SK-N-SH (cell line): ENCODE measurements at regions not wholly inside any gene's neighbourhood (a gene's known extent, or its start where the extent isn't known, plus 50 kb on each side); places are given as distances from the start of the nearest gene placed in this dataset.
"Not testable (repeated sequence)": the region's sequence is repeated elsewhere in the genome, so short reads cannot be mapped to it uniquely, and the experiment has no call there.

ENCODE experiments used
- CTCF ChIA-PET: fragments of 300-600, 350-600 bp; formaldehyde crosslinking; extraction: SDS; loops from one replicate; lab custom pipeline; 2021; lab: Yijun Ruan, JAX
- POLR2A ChIA-PET: fragments of 350-600 bp; sonication (Branson Sonifier 250); formaldehyde crosslinking; extraction: SDS; loops from one replicate; lab custom pipeline; 2020; ENCODE audit warnings: antibody characterized with exemption, inconsistent platforms; lab: Yijun Ruan, JAX
- DNase-seq: peaks from one replicate; pipeline ENCODE4 v3.0.0; 2012
- H2AFZ ChIP-seq: fragments of 200-600 bp; sonication (generic); 2 replicates; pipeline ENCODE4 v1.8.1; 2016; ENCODE audit warnings: antibody characterized with exemption, mild to moderate bottlenecking, low read depth
- H3F3A ChIP-seq: fragments of 200-600 bp; sonication (generic); replicated peaks from 2 replicates; pipeline ENCODE3; 2016; ENCODE audit warnings: antibody characterized with exemption, mild to moderate bottlenecking; ENCODE audit not compliant: insufficient read depth
- H3K27ac ChIP-seq, 2 experiments: fragments of 200-500 bp in 1 of 2; fragments of 200-600 bp in 1 of 2; sonication (Bioruptor generic) in 1 of 2; sonication (generic), shearing (Covaris generic) in 1 of 2; 2 replicates each; pipeline versions ENCODE4 v1.5.1 to v1.6.1; 2014 to 2016; ENCODE audit warnings: low read depth in 2 of 2, inconsistent platforms in 1 of 2, low read length in 1 of 2, mild to moderate bottlenecking in 1 of 2, mixed read lengths in 1 of 2
- H3K27me3 ChIP-seq: fragments of 200-600 bp; sonication (generic), shearing (Covaris generic); 2 replicates; pipeline ENCODE4 v1.6.1; 2016; ENCODE audit warnings: mixed run types; ENCODE audit not compliant: insufficient read depth
- H3K36me3 ChIP-seq, 2 experiments: fragments of 200-500 bp in 1 of 2; fragments of 200-600 bp in 1 of 2; sonication (Bioruptor generic) in 1 of 2; sonication (generic) in 1 of 2; replicated peaks in 1 of 2; 2 replicates each; pipeline versions ENCODE3 to v1.5.1; 2014 to 2016; ENCODE audit warnings: low read length in 1 of 2, mild to moderate bottlenecking in 1 of 2; ENCODE audit not compliant: insufficient read depth in 2 of 2, control insufficient read depth in 1 of 2
- H3K4me1 ChIP-seq, 2 experiments: fragments of 200-500 bp in 1 of 2; fragments of 200-600 bp in 1 of 2; sonication (Bioruptor generic) in 1 of 2; sonication (generic), shearing (Covaris generic) in 1 of 2; 2 replicates each; pipeline versions ENCODE4 v1.5.1 to v1.6.1; 2014 to 2016; ENCODE audit warnings: low read depth in 1 of 2, low read length in 1 of 2, mixed run types in 1 of 2; ENCODE audit not compliant: insufficient read depth in 2 of 2, control insufficient read depth in 1 of 2
- H3K4me2 ChIP-seq: fragments of 200-600 bp; sonication (generic), shearing (Covaris generic); 2 replicates; pipeline ENCODE4 v1.6.1; 2017; ENCODE audit warnings: mixed run types
- H3K4me3 ChIP-seq, 2 experiments: fragments of 200-500 bp in 1 of 2; fragments of 200-600 bp in 1 of 2; sonication (Bioruptor generic) in 1 of 2; sonication (generic), shearing (Covaris generic) in 1 of 2; 2 replicates each; pipeline versions ENCODE4 v1.5.1 to v1.8.1; 2014 to 2016; ENCODE audit warnings: low read depth in 2 of 2, inconsistent platforms in 1 of 2, low read length in 1 of 2, mild to moderate bottlenecking in 1 of 2, mixed read lengths in 1 of 2, moderate library complexity in 1 of 2
- H3K79me2 ChIP-seq: fragments of 200-600 bp; sonication (generic); 2 replicates; pipeline ENCODE4 v1.8.1; 2017; ENCODE audit warnings: mild to moderate bottlenecking; ENCODE audit not compliant: insufficient read depth
- H3K9ac ChIP-seq: fragments of 200-600 bp; sonication (generic); 2 replicates; pipeline ENCODE4 v1.6.1; 2017; ENCODE audit warnings: mixed run types
- H3K9me2 ChIP-seq: fragments of 200-600 bp; sonication (generic); 2 replicates; pipeline ENCODE4 v1.6.1; 2017; ENCODE audit warnings: mixed run types
- H3K9me3 ChIP-seq: fragments of 200-600 bp; sonication (generic); 2 replicates; pipeline ENCODE4 v1.6.1; 2017; ENCODE audit warnings: mixed run types, mild to moderate bottlenecking, moderate library complexity
- H4K20me1 ChIP-seq: fragments of 200-600 bp; sonication (generic); 2 replicates; pipeline ENCODE4 v1.6.1; 2017; ENCODE audit warnings: mild to moderate bottlenecking, mixed run types; ENCODE audit not compliant: insufficient read depth
- WGBS: methylation state at CpG from one replicate; pipeline ENCODE4 v1.1.6; 2017; ENCODE audit warnings: low lambda C conversion rate; 5-methylcytosine and 5-hydroxymethylcytosine counted together
- small RNA-seq, 7 experiments: library from RNA; depleted of rRNA; stranded (forward); fragments of <200 nt; gene quantifications; one replicate each; pipeline ENCODE3, GENCODE V24; 2012

DNA sequence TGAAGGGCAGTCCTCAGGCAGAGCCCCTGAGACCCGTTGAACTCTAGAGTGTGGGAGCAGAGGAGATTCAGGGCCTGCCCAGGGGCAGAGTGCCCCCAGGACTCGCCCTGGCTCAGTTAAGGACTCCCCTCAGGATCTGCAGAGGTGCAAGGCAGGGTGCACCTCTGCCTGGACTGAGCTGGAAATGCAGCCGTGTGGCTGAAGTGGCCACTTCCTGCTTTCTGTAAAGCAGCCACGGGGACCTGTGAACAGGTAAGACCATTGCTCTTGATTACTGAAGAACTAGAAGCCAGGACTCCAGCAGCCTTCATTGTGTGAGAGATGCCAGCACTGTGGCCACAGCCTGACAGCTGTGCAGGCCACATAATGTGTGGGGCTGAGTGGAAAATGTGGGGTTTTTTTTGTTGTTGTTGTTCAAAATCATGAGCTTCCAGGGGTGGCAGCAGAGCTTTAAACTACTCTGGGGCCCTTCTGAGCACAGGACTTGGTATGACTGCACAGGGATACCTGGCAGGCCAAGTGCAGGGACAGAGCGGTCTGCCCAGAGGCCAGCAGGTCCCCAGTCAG is 339.8 kb downstream of the CACNA1B start:
- H3K4me3 ChIP-seq, CTCF ChIA-PET, H3K4me2 ChIP-seq, H3K9ac ChIP-seq, H3K9me3 ChIP-seq, H3K36me3 ChIP-seq, H4K20me1 ChIP-seq, H3K9me2 ChIP-seq, H3K27ac ChIP-seq, H3K79me2 ChIP-seq, H3F3A ChIP-seq, DNase-seq, POLR2A ChIA-PET, H3K4me1 ChIP-seq, H3K27me3 ChIP-seq, H2AFZ ChIP-seq: not testable (repeated sequence)
- no CpG with 5 or more reads among the region's 5 CpGs for WGBS

DNA sequence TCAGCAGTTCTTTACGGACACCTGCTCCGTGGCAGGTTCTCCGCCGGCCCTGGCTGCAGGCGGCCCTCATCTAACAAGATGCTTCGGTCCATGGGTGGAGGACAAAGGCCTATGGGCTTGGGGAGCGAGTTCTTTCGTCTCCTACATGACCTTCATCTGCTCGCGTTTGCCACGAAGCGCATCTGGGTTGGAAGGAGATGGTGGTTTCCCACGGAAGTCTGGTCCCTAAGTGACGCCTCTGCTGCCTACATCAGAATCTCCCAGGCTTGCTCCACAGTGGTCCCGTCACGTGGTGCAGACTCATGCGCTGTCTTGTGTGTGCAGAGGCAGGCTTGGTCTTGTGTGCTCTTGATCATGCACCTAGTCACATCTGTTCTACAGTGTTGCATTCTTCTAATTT is 341.7 kb downstream of the CACNA1B start:
- H3K27ac ChIP-seq, H2AFZ ChIP-seq, H3K9ac ChIP-seq, H3K9me3 ChIP-seq, H4K20me1 ChIP-seq, CTCF ChIA-PET, H3K79me2 ChIP-seq, H3K4me2 ChIP-seq, H3K4me1 ChIP-seq, H3K4me3 ChIP-seq, DNase-seq, H3F3A ChIP-seq, H3K9me2 ChIP-seq, H3K27me3 ChIP-seq, POLR2A ChIA-PET, H3K36me3 ChIP-seq: not testable (repeated sequence)
- WGBS, result 71% methylated on average over 14 of the region's 17 CpGs

DNA sequence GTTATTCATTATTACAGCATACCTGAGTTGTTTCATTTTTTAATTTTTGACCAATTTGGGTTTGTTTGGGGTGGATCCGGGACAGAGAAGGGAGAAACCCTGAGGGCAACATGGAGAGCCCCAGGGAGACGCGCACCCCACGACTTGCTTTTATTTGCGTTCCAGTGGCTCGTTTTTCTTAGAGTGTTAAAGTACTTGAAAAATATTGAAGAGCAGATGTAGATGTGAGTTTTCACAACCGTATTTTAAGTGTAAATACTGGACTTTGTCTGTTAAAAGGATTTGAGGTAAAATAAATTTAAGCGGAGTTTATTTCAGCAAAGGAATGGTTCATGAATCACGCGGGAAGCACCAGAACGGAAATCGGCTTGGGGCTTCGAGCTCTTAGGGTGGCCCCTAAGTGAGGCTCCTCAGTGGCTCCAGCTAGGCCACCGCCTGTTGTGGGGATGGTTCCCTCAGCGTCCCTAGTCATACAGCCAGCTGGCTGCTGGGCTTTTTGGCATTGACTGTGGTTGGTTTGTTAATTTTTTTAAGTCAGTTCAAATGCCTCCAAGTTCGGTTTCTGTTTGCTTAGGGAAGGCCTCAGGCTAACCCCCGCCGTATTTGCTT is 344.0 kb downstream of the CACNA1B start:
- H3K4me1 ChIP-seq, H3K27me3 ChIP-seq, H3K79me2 ChIP-seq, H3K9ac ChIP-seq, POLR2A ChIA-PET, H3K27ac ChIP-seq, CTCF ChIA-PET, H3K9me3 ChIP-seq, H3K36me3 ChIP-seq, H3K4me3 ChIP-seq, H3K9me2 ChIP-seq, H4K20me1 ChIP-seq, H3F3A ChIP-seq, H3K4me2 ChIP-seq, DNase-seq, H2AFZ ChIP-seq: not testable (repeated sequence)
- WGBS, result 67% methylated on average over 9 of the region's 18 CpGs

DNA sequence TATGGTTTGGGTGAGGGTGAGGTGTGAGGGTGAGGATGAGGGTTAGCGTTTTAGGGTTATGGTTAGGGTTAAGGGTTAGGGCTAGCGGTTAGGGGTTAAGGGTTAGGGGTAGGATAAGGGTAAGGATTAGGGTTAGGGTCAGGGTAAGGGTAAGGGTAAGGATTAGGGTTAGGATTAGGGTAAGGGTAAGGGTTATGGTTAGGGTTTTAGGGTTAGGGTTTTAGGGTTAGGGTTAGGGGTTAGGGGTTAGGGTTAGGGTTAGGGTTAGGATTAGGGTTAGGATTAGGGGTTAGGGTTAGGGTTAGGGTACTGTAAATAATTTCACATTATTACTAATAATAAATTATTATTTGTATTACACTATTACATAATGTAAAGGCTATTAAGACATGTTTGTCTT is 359.5 kb downstream of the CACNA1B start:
- H3K9me2 ChIP-seq, H3K4me3 ChIP-seq, H3K27ac ChIP-seq, DNase-seq, H3K36me3 ChIP-seq, POLR2A ChIA-PET, H3K9ac ChIP-seq, H2AFZ ChIP-seq, H3F3A ChIP-seq, H3K4me1 ChIP-seq, H3K79me2 ChIP-seq, CTCF ChIA-PET, H4K20me1 ChIP-seq, H3K27me3 ChIP-seq, H3K9me3 ChIP-seq, H3K4me2 ChIP-seq: not testable (repeated sequence)
- 83% methylated on average over 1 of the region's 2 CpGs for WGBS

DNA sequence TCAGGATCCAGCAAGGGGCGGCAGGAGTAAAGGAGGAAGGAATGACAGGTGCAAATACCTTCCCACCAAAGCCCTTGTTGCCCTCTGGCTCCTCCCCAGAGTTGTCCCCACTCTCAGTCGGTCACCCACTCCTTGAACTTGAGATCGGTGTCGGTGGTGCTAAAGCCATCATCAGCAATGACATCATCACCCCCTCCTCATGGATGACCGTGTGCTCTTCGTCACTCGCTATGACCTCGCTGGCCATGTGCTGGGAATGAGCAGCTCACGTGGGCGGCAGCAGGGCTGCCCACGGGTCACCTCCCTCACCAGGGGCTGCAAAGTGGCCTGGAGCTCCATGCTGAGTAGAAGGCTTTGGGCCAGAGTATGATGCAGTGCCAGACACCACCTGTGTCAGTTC is 405.3 kb downstream of the CACNA1B start:
- H3K4me1 ChIP-seq, H3F3A ChIP-seq, POLR2A ChIA-PET, H3K9me2 ChIP-seq, DNase-seq, H3K36me3 ChIP-seq, H3K4me2 ChIP-seq, H3K27ac ChIP-seq, H3K9me3 ChIP-seq, H3K4me3 ChIP-seq, H3K9ac ChIP-seq, H3K79me2 ChIP-seq, CTCF ChIA-PET, H4K20me1 ChIP-seq, H2AFZ ChIP-seq, H3K27me3 ChIP-seq: not testable (repeated sequence)
- WGBS, result no CpG with 5 or more reads among the region's 11 CpGs

Small RNAs in the stretch of these regions (small RNA-seq; reads per million reads assigned to genes)
- 0 reads per million in 7 experiments for gene RNU6-785P
